ENCODE measurements at regions not wholly inside any gene's neighbourhood (a gene's known extent, or its start where the extent isn't known, plus 50 kb on each side); places are given as distances from the start of the nearest gene placed in this dataset.

DNA sequence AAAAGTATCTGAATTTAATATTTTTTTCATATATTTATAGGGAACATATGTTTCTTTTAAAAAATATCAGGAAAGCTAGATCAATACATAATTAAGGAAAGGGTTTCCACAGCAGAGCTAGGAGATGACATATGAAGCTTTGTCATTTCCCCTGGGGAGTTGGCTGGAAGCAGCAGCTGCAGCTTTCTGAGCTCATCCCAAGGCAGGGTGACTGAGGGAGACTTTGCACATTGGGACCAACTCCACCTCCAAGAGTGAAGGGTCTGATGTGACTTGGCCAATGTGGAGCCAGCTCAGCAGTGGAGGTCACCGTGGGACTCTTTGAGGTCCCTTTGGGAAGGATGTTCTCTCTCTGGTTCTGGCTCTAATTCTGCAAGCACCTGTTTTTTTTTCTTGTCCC is 315.1 kb downstream of the RDH14 start:
- TF ChIP-seq, protein P1, sequence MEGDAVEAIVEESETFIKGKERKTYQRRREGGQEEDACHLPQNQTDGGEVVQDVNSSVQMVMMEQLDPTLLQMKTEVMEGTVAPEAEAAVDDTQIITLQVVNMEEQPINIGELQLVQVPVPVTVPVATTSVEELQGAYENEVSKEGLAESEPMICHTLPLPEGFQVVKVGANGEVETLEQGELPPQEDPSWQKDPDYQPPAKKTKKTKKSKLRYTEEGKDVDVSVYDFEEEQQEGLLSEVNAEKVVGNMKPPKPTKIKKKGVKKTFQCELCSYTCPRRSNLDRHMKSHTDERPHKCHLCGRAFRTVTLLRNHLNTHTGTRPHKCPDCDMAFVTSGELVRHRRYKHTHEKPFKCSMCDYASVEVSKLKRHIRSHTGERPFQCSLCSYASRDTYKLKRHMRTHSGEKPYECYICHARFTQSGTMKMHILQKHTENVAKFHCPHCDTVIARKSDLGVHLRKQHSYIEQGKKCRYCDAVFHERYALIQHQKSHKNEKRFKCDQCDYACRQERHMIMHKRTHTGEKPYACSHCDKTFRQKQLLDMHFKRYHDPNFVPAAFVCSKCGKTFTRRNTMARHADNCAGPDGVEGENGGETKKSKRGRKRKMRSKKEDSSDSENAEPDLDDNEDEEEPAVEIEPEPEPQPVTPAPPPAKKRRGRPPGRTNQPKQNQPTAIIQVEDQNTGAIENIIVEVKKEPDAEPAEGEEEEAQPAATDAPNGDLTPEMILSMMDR (IDR thresholded peaks at IDR 0.05) = no peak
- TF ChIP-seq POLR2A (IDR thresholded peaks at IDR 0.05) = no peak

Data from testis (tissue), 2 donors.